Endothelial cell of umbilical vein (primary cell): ENCODE measurements at regions not wholly inside any gene's neighbourhood (a gene's known extent, or its start where the extent isn't known, plus 50 kb on each side); places are given as distances from the start of the nearest gene placed in this dataset.

ENCODE experiments used
- BruUV-seq: library from RNA; stranded (reverse); fragments of 400-500 nt; replicated peaks from 2 replicates; lab custom pipeline; 2021; lab: Mats Ljungman, UMichigan
- CTCF ChIA-PET: fragments of 300-600, 350-600 bp; sonication (Branson Sonifier 250); formaldehyde crosslinking; loops from one replicate; lab custom pipeline; 2021; ENCODE audit warnings: antibody characterized with exemption, inconsistent platforms; lab: Charles Lee
- POLR2A ChIA-PET: fragments of 300-600, 350-600 bp; sonication (Branson Sonifier 250); formaldehyde crosslinking; loops from one replicate; lab custom pipeline; 2021; ENCODE audit warnings: antibody characterized with exemption, inconsistent platforms; lab: Charles Lee
- DNase-seq: peaks from one replicate; pipeline ENCODE4 v3.0.0-alpha.2; 2011; ENCODE audit warnings: low read depth, low spot score
- FAIRE-seq: peaks from 2 replicates; lab custom pipeline; 2011; peaks lifted over from hg19 to GRCh38; lab: Jason Lieb, UNC
- H2AFZ ChIP-seq: 2 replicates; pipeline ENCODE4 v1.6.0; 2012; ENCODE audit warnings: low read depth, low read length, control low read depth, inconsistent platforms
- H3K27ac ChIP-seq: 2 replicates; pipeline ENCODE4 v1.5.1; 2011; ENCODE audit warnings: low read depth, mild to moderate bottlenecking, control low read depth, low read length, moderate library complexity; ENCODE audit not compliant: insufficient read depth
- H3K27me3 ChIP-seq, 2 experiments: 2 replicates each; pipeline versions ENCODE4 v1.6.0 to v1.6.1; 2011; ENCODE audit warnings: low read length in 2 of 2, mixed read lengths in 1 of 2; ENCODE audit not compliant: control insufficient read depth in 2 of 2, insufficient read depth in 2 of 2
- H3K36me3 ChIP-seq, 2 experiments: 2 replicates in 1 of 2; 3 replicates in 1 of 2; pipeline ENCODE4 v1.5.1; 2011; ENCODE audit warnings: low read length in 2 of 2, mild to moderate bottlenecking in 1 of 2, moderate library complexity in 1 of 2; ENCODE audit not compliant: control insufficient read depth in 2 of 2, insufficient read depth in 2 of 2; ENCODE audit errors: extremely low read depth in 1 of 2
- H3K4me1 ChIP-seq: 3 replicates; pipeline ENCODE4 v1.5.1; 2011; ENCODE audit warnings: mild to moderate bottlenecking, low read length; ENCODE audit not compliant: control insufficient read depth, insufficient read depth; ENCODE audit errors: extremely low read depth
- H3K4me2 ChIP-seq: 2 replicates; pipeline ENCODE4 v1.6.1; 2011; ENCODE audit warnings: low read length, control low read depth, mixed read lengths; ENCODE audit not compliant: insufficient read depth
- H3K4me3 ChIP-seq, 3 experiments: fragments of 200-600 bp in 1 of 3; sonication (generic), shearing (Covaris generic) in 1 of 3; replicated peaks in 1 of 3; 2 replicates each; pipeline ENCODE4 v1.5.1; 2011 to 2016; ENCODE audit warnings: control low read depth in 3 of 3, low read length in 3 of 3, mild to moderate bottlenecking in 2 of 3, inconsistent platforms in 1 of 3, low read depth in 1 of 3, moderate library complexity in 1 of 3; ENCODE audit not compliant: insufficient read depth in 1 of 3
- H3K79me2 ChIP-seq: 2 replicates; pipeline ENCODE4 v1.6.0; 2012; ENCODE audit warnings: low read length, inconsistent platforms; ENCODE audit not compliant: control insufficient read depth, insufficient read depth
- H3K9ac ChIP-seq: replicated peaks from 2 replicates; pipeline ENCODE3; 2011; ENCODE audit warnings: low read length, control low read depth; ENCODE audit not compliant: insufficient read depth; ENCODE audit errors: extremely low read depth
- H3K9me1 ChIP-seq: replicated peaks from 3 replicates; pipeline ENCODE4 v1.6.0; 2011; ENCODE audit warnings: mild to moderate bottlenecking, low read length; ENCODE audit not compliant: control insufficient read depth, insufficient read depth; ENCODE audit errors: extremely low read depth
- H3K9me3 ChIP-seq: replicated peaks from 2 replicates; pipeline ENCODE4 v1.5.1; 2012; ENCODE audit warnings: low read length, inconsistent platforms; ENCODE audit not compliant: control insufficient read depth, insufficient read depth
- H4K20me1 ChIP-seq: replicated peaks from 2 replicates; pipeline ENCODE3; 2011; ENCODE audit warnings: mild to moderate bottlenecking, low read length; ENCODE audit not compliant: control insufficient read depth, insufficient read depth; ENCODE audit errors: extremely low read depth
- EZH2 ChIP-seq: IDR thresholded peaks from 2 replicates; pipeline ENCODE4 v1.6.1; 2012; ENCODE audit warnings: borderline replicate concordance, low read depth, mild to moderate bottlenecking, moderate library complexity, low read length, inconsistent platforms; ENCODE audit not compliant: severe bottlenecking
- FOS ChIP-seq: IDR thresholded peaks from 2 replicates; pipeline ENCODE4 v1.6.1; 2011; ENCODE audit warnings: mild to moderate bottlenecking, low read length, moderate library complexity, borderline replicate concordance; ENCODE audit not compliant: insufficient read depth
- GATA2 ChIP-seq: IDR thresholded peaks from 2 replicates; pipeline ENCODE4 v1.7.0; 2011; ENCODE audit warnings: low read depth, mild to moderate bottlenecking, moderate library complexity, mixed read lengths, low read length; ENCODE audit not compliant: insufficient read length, insufficient read depth
- JUN ChIP-seq: IDR thresholded peaks from 2 replicates; pipeline ENCODE4 v1.6.1; 2011; ENCODE audit warnings: borderline replicate concordance, low read depth; ENCODE audit not compliant: insufficient read length, insufficient read depth
- MYC ChIP-seq: IDR thresholded peaks from one replicate; pipeline ENCODE4 v1.6.1; 2011; ENCODE audit warnings: mild to moderate bottlenecking, low read depth, low read length
- POLR2A ChIP-seq: IDR thresholded peaks from 2 replicates; pipeline ENCODE4 v1.6.1; 2012; ENCODE audit warnings: low read depth, mild to moderate bottlenecking, control low read depth, low read length
- POLR2AphosphoS5 ChIP-seq: IDR thresholded peaks from 2 replicates; pipeline ENCODE4 v1.6.1; 2012; ENCODE audit warnings: low read depth, mild to moderate bottlenecking, control low read depth, low read length, moderate library complexity; ENCODE audit not compliant: insufficient read depth
- dilution Hi-C: fragments of 300-500 bp; cut with MboI; formaldehyde crosslinking; loops from one replicate; pipeline ENCODE4 v1.15.0; 2019; ENCODE audit warnings: low sequenced_read_pairs; ENCODE audit not compliant: extremely low pct_ligation_motif_present
- intact Hi-C: fragments of 100-400 bp; cut with micrococcal nuclease; formaldehyde crosslinking; loops from one replicate; pipeline ENCODE4 v1.10.0; 2022
- TF ChIP-seq, protein P1 (sequence below): IDR thresholded peaks from 2 replicates; pipeline ENCODE4 v1.6.1; 2011; ENCODE audit not compliant: insufficient read depth, insufficient read length
- TF ChIP-seq, protein P2 (sequence below), 2 donors: IDR thresholded peaks; 1 replicate in 1 of 2; 2 replicates in 1 of 2; pipeline ENCODE4 v1.5.1; 2011; ENCODE audit warnings: low read length in 2 of 2, mild to moderate bottlenecking in 2 of 2, moderate library complexity in 2 of 2, control low read depth in 1 of 2, inconsistent platforms in 1 of 2, low read depth in 1 of 2; ENCODE audit not compliant: insufficient read depth in 1 of 2; ENCODE audit errors: extremely low read depth in 1 of 2

DNA sequence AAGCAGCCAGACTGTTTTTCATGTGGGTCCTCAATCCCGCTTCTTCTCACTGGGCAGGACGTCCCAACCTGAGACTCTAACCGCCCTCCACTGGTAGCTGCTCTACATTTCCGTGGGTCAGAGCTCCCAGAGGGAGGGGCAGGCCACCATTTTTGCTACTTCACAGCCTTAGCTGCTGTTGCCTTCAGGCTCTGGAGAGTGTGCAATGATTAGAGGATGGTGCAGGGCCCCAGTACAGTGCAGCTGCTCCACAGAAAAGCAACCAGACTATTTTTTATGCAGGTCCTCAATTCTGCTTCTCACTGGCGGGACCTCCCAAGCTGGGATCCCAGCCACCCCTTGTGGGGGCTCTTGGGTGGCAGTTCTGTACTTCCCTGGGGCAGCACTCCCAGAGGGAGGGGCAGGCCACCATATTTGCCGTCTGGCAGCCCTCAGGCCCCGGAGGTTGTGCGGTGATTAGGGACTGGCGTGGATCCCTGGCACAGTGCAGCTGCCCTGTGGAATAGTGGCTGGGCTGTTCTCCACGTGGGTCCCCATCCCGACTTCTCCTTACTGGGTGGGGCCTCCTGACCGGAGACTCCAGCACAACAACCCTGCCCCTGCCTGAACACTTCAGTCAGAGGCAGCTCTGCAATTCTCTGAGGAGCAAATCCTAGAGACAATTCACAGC is 647.6 kb upstream of the PKN2 start:
- H3K36me3 ChIP-seq: no peaks in the 10 kb centered on the region
- no peak overlapping the region for H2AFZ ChIP-seq
- H3K79me2 ChIP-seq: no peaks in the 10 kb centered on the region
- FAIRE-seq (no peak), DNase-seq (no peak)
- TF ChIP-seq POLR2A (no peak), EZH2 (no peak), FOS (no peak), JUN (no peak), GATA2 (no peak), MYC (no peak), POLR2AphosphoS5 (no peak)
- TF ChIP-seq, protein P1, sequence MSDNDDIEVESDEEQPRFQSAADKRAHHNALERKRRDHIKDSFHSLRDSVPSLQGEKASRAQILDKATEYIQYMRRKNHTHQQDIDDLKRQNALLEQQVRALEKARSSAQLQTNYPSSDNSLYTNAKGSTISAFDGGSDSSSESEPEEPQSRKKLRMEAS: no peak
- TF ChIP-seq, protein P2, sequence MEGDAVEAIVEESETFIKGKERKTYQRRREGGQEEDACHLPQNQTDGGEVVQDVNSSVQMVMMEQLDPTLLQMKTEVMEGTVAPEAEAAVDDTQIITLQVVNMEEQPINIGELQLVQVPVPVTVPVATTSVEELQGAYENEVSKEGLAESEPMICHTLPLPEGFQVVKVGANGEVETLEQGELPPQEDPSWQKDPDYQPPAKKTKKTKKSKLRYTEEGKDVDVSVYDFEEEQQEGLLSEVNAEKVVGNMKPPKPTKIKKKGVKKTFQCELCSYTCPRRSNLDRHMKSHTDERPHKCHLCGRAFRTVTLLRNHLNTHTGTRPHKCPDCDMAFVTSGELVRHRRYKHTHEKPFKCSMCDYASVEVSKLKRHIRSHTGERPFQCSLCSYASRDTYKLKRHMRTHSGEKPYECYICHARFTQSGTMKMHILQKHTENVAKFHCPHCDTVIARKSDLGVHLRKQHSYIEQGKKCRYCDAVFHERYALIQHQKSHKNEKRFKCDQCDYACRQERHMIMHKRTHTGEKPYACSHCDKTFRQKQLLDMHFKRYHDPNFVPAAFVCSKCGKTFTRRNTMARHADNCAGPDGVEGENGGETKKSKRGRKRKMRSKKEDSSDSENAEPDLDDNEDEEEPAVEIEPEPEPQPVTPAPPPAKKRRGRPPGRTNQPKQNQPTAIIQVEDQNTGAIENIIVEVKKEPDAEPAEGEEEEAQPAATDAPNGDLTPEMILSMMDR (IDR thresholded peaks at IDR 0.05; ENCODE audit: extremely low read depth in 1 of 2, insufficient read depth in 1 of 2, low read depth in 1 of 2, low read length in 2 of 2): no peak
- ChIA-PET POLR2A (no interaction called here), CTCF (no interaction called here)
- no peaks in the 10 kb centered on the region for H3K9me3 ChIP-seq
- H3K4me3 ChIP-seq: no peak overlapping the region
- H3K4me2 ChIP-seq: no peak overlapping the region
- H3K9me1 ChIP-seq: no peaks in the 10 kb centered on the region
- dilution Hi-C loops: no loop called here
- BruUV-seq: no TSS peak
- no peak overlapping the region for H3K27ac ChIP-seq
- no peaks in the 10 kb centered on the region for H4K20me1 ChIP-seq
- no peak overlapping the region for H3K9ac ChIP-seq
- intact Hi-C loops: no loop called here
- no peaks in the 10 kb centered on the region for H3K27me3 ChIP-seq
- no peaks in the 10 kb centered on the region for H3K4me1 ChIP-seq
